HG03457 (cell line): ENCODE measurements at regions not wholly inside any gene's neighbourhood (a gene's known extent, or its start where the extent isn't known, plus 50 kb on each side); places are given as distances from the start of the nearest gene placed in this dataset.

Experiments
- ATAC-seq: cut with Tn5 transposase; IDR thresholded peaks from one replicate; pipeline ENCODE4 v1.9.1; 2021; ENCODE audit warnings: moderate number of reproducible peaks; ENCODE audit not compliant: unreplicated experiment

DNA sequence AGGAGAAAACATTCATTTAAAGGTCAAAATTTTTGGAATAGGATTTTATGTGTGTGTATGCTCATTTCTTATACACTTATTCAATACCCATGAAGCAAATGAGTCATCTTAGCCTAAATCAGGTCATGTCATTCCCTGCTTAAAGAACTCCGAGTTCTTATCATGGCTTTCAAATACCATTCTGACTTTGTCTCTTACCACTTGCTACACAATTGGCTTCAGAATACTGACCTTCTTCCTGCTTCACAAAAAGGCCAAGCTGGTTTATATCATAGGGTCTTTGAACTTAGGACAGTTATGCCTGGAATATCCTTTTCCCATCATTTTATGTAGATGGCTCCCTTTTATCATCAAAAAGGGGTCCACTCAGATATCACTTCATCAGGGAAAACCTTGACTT lies 652.2 kb upstream of the WWC1 start:
- ATAC-seq, result no peak

DNA sequence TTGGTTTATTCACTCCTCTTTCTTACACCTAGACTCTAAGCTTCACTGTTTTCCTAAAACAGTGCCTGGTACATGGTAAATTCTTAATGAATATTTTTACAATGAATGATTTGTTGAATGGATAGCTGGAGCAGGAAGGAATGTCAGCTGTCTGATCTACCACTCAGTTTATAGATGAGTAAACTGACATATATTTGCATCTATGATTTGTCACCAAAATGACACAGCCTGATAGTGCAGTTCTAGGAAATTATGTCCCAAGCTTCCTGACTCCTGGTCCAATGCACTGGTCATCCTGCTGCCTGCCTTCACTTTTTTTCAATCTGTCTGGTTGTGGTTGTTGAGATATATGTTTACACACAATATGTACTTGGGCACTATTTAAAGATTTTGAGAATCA lies 651.7 kb upstream of the WWC1 start:
- no peak for ATAC-seq

DNA sequence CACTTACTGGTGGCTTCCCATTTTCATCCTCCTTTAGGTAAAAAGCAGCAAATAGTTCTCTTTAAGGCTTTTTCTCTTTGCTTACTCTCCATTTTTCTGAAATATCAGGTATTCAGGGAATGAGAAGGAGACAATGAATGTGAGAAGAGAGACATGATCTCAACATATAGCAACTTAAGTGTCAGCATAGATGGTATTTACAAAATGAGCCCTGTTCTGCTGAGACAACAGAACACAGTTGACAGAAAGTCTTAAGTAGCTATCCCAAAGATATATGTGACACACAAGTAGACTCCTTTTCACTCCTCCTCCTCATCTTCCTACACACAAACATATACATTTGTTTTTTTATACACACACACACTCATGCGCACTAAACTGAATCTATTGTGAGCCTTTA lies 649.3 kb upstream of the WWC1 start:
- no peak for ATAC-seq

DNA sequence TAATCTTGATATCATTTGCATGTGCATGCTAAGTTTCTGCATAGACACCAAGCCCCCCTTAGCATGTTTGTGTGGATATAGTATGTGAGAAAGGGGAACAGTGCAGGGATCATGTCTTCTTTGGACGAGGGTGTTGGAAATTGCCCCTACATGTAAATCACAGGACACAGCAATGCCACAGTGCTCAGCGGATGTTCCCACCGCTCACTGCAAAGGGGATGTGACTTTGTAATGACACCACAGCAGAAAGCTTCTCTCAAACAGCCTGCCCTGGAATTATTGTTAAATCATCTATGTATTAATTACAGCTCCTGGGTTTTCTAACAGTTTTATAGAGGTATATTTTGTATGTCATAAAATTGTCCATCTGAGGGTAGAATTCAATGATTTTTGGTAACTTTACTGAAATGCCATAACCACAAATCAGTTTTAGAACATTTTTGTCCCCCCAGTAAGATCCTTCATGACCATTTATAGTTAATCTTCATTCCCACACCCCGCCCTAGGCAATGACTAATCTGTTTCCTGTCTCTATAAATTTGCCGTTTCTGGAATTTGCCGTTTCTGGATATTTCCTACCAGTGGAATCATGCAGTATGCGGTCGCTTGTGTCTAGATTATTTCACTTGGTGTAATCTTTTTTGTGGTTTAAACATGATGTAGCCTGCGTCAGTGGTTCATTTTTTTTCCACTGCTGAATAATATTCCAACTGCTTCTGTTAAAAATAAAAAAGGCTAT lies 648.5 kb upstream of the WWC1 start:
- no peak for ATAC-seq

DNA sequence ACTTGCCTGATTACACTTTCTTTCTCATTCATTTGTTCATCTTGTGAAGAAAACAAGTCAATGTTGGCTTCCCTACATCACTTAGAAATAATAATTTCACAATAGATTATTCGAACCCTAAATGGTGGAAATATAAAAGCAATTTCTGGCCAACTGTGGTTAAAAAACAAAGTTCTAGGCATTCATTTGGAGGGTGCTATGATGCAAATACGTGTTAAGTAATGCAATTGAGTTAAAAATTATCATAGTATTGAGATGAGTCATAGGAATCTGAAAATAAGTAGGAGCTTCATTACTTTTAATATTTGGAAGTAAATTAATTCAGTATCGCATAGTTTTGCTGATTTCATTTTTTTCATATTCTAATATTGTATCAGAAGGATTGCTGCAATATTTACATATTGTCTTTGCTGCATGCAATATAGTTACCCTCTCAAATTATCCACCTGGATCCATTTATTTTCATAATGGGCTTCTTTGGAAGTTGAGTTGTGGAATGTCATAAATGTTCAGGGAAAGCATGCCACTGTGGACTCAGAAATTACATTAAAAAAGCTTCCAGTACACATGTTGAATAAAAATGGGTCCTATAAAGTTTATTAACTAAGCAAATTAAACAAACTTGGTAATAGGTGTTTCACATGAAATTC lies 647.7 kb upstream of the WWC1 start:
- no peak for ATAC-seq

DNA sequence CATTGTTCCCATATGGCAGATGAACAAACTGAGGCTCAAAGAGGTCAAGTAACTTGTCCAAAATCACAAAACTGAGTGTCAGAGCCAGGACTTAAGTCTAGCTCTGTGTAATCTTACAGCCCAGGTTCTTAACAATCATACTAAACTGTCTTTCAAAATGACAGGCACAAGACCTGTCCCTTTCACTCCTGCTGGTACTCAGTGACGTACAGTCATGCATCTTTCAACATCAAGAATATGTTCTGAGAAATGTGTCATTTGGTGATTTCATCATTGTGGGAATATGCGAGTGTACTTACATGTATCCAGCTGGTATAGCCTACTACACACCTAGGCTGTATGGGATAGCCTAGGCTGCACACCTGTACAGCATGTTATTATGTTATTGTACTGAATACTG lies 646.8 kb upstream of the WWC1 start:
- ATAC-seq, result no peak

DNA sequence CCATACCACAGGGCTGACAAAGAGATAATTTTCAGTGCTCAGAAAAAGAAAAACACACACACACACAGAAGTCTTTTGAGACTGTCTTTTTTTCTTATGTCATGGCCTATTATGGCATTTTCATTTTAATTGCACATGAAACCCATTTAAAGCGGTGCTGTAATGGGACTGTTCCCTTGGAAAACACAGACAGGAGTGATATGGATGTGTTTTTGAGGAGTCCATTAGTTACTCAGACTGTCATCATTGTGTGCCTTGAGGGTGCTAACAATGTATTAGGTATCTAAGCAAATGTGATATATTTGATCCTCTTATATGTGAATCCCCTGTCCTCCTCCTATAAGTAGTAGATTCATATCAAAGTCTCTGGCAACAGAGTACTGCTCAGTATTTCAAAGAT lies 642.0 kb upstream of the WWC1 start:
- no peak for ATAC-seq

DNA sequence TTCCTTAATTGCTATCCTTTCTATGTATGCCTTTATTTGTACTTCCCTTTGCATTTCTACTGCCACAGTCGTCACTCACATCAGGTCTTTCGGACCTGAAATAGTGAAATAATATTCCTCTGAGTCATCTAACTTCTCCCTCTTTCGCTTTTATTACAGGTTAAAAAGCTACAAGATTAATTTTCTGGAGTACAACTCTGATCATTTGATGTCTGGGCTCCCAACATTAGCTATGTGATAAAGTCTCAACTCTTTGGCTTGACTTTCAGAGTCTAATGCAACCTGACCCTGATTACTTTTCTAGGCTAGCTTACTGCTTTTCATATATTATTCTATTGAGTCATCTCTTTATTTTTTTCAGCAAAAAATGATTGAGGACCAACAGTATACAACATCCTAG lies 638.8 kb upstream of the WWC1 start:
- no peak for ATAC-seq

DNA sequence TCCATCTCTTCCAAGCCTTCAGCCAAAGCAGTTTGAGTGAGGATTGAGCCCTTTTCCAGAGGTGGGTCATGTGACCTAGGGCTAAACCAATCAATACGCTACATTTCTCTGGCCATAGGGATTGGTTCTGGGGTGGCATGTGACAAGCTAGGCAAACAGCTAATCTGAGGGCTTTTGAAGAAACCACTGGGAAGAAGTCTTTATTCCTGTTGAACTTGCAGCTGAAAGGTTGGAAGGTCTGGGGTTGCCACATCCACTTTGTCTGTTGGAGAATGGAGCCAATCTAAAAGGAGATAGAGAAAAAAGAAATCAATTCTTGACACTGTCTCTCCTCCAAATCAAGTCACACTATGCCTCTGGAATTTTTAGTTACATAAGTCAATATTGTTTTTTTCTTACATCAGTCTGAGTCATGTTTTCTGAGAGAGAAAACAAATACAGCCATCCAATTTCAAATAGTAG lies 637.8 kb upstream of the WWC1 start:
- ATAC-seq, result no peak

DNA sequence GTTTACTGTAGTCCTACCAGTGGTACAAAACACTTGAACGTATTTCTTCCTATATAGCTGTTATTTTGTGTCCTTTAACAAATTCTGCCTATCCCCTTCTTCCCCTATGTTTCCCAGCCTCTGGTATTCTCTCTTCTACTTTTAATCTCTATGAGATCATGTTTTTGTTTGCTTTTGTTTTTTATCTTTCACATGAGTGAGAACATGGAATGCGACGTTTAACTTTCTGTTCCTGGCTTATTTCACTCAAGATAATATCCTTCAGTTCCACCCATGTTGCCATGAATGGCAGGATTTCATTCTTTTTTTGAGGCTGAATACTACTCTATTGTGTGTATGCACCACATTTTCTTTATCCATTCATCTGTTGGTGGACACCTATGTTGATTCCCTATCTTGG lies 634.4 kb upstream of the WWC1 start:
- ATAC-seq, result no peak

DNA sequence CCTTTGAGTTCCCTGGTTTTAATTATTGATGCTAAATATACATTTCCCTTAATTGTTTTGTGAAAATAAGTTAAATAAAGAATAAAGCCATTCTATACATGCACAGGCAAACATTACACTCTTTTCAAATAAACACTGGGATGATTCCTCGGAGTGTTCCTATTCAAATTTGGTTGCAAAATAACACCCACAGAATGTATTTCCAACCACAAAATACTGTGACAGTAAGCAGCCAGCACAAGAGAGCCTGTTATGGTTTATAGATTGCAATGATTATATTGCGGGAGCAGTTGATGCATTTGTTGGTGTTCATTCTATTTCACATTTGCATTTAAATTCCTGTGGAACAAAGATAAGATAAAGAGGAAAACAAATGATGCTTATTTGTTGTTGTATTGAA lies 632.6 kb upstream of the WWC1 start:
- ATAC-seq, result no peak

DNA sequence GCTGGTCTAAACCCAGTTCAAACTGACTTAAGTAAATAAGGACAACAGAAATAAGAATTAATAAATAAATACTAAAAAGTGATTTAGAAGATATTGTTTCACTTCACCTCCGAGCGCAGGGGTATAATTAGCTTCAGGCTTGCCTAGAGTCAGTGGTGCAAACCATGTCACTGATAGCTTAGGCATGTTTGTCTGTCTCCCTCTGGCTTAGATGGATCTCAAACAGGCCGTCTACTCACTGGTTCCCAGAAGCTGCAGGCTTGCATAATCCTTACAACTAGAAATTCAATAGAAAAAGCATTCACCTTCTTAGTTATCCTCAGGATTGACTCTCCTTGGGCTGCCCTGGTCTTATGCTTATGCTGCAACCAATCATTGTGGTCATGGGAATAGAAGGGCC lies 629.8 kb upstream of the WWC1 start:
- no peak for ATAC-seq

DNA sequence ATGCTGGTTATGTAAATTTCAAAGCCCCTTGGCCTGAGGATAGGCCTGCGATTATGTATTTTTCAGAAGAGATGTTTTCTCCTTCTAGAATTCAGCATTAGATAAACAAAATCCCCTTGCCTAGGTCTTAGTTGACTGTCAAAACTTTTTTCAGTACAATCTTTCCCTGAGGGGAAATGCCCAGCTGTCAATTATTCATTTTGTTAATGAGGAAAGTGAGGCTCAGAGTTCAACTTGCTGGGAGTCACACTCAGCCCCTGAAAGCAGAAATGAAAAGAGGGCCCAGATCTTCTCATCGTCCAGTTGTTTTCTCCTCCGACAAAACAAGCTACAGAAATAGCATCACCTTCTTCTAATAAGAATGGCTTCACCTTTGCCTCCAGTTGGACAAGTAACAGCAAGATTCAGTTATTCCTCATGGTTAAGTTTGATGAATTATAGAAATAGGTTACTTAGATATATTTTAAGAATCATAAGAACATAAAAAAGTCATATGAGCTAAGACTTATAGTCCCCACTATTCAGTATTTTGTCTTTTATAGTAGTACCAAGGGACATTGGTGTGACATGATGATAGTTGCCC lies 627.1 kb upstream of the WWC1 start:
- ATAC-seq, result no peak

DNA sequence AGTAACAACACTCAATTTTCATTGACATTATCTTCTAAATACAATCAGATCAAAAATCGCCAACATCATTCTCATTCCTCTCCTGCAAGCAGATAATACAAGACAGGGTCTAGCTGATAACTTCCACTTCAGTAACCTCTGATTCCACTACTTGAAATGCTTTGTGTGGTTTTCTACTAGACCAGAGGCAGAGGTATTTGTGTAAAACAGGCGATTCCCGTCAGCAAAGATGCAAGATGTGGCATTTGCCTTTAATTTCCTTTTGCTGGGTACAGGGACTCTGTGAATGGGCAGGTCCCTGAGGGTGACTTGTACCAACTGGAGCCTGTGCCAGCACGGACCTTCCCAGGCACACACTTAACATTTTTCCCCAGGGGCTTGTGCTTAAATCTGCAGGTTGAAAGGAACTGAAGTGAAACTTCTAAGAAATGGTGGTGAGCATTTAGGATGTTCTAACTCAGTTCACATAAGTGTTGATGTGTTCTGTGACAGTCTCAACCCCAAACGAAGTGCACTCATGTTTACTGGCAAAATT lies 625.5 kb upstream of the WWC1 start:
- ATAC-seq, result no peak

DNA sequence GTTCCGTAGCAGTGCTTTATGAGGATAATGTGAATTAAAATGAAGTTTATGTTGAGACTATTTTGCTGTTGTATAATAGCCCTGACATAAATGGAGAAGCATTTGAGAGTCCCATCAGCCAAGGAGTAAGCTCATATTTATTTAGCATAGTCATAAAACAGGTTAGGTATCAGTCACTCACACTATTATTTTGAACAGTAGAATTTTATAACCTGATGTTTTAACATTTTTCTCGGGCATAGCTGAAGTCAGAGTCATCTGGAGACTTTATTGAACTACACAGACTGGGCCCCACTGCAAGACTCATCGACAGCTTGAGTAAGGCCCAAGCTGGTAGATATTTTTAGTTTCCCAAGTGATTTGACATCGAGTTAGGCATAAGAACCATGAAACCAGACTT lies 620.3 kb upstream of the WWC1 start:
- ATAC-seq, result no peak

DNA sequence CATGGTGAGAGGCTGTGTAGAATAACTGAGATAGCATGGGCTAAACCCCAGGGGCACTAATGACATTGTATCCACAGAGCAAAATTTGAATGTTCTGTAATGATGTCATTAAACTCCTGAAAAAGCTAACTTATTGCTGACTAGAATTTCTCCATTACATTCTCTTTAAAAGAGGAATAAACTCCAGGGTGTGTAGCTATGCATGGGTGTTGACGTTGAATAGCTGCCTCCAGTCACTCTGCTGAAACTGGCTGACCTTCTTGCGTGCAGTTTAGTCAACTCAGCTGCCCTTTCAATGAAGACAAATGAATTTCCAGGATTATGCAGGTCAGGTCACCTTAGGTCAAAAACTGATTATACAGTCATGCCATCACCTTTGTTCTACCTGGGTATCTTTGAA lies 617.5 kb upstream of the WWC1 start:
- no peak for ATAC-seq

DNA sequence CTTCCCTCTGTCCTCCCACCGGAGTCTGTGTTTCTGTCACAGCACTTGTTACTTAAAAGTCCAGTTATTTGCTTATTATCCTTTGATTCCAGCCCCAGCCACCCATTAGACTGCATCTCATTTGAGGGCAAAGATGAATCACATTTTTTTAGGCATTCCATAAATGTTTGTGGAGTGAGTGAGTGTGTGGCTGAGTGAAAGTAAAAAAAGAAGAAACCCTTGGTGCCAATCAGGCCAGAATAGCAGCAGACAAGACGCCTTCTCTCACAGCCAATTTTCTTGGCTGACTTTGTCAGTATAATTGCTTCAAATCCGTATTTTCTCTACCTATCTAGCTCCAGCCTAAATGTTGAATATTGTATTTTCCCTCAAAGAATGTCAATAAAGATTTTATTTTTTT lies 613.0 kb upstream of the WWC1 start:
- ATAC-seq, result no peak

DNA sequence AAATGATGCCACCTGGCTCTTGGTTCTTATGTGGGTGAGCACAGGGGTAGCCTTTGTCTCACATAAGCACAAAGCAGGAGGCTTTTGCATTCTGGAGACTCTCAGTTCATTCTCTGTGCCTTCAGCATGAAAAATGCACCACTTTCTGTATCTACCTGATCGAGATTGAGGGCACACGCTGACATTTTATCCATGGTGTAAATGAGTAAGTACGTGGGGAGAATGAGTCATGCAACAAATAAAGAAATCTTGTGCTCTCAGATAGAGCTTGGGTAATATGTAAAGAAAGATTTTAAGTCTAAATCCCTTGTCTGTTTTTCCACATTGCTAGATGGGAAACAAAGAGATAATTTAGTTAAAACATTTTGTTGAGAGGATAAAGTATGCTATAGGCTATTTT lies 607.2 kb upstream of the WWC1 start:
- ATAC-seq, result no peak

DNA sequence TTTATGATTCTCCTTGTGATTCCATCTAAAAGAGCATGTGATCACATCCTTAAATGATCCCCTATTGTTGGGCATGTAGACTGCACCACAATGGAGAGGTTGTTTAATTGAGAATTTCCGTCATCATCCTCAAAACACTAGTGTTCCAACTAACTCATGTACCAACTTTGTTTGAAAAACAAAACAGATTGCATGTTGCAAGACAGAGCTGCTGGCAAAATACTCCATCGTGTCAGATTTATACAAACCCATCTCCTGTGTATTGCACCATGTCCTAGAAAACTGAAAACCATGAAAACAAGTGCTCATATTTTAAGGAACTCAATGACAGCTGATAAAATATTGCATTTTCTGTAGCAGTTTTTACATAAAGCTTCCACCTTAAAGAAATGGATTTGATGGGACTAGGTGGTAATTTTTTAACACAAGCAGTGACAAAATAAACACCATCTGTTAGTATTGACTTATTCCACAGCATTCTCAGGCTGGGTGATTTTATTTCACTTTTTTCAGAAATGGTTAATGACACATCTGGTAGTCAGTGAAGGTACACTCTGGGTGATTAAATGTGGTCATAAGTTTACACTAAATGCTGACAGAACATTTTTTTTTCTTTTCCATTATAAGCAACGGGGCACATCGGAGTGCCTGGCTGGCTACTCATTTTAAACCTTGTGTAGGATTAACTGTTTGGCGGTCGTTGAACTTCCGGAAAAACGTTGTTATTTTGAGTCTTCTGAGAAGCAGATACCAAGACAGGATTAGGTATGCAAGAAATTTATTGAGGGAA lies 602.9 kb upstream of the WWC1 start:
- no peak for ATAC-seq

DNA sequence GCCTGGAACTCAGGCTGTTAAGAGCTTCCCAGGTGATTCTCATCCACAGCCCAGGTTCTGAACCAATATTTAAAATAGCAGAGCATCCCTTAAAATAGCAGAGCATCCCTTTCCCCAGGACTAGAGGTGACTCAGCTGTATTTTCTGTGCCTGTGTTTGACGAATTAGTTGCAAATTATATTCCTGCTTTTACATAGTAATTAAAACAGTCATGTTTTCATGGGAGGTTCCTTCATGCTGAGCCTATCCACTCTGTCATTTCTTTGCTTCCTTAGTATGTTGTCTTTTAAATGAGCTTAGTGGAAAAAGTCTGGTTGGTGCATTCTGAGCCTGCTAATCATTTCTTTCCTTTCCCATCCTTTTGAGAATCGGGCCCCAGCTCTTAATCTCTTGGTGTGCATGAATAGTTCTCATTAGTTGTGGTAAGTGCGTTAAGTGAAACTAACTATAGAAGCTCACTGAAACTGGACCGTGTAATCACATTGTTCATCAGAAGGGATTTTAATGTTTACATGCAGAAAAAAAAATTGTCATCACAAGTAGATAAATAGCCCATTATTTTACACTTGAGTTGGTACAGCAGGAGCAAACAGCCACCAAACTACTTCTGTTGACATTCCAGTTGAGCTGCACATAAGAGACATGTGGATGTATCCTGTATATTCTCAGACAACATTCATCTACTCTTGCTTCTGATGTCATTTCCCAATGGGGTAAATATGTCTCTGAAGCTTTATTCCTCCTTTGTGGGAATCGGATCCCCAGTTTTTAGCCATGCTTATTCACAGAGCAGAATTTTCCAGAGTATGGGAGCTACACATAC lies 596.9 kb upstream of the WWC1 start:
- no peak for ATAC-seq
